GM04504 (cell line): ENCODE measurements at regions not wholly inside any gene's neighbourhood (a gene's known extent, or its start where the extent isn't known, plus 50 kb on each side); places are given as distances from the start of the nearest gene placed in this dataset.
"Not testable (repeated sequence)": the region's sequence is repeated elsewhere in the genome, so short reads cannot be mapped to it uniquely, and the experiment has no call there.

Experiments used
- DNase-seq: peaks from one replicate; pipeline ENCODE4 v3.0.0-alpha.2; 2012; ENCODE audit warnings: low read depth

GRCh38 chr10:64416011-64416410 is 894.8 kb downstream of the REEP3 start:
- DNase-seq, result no peak

DNA sequence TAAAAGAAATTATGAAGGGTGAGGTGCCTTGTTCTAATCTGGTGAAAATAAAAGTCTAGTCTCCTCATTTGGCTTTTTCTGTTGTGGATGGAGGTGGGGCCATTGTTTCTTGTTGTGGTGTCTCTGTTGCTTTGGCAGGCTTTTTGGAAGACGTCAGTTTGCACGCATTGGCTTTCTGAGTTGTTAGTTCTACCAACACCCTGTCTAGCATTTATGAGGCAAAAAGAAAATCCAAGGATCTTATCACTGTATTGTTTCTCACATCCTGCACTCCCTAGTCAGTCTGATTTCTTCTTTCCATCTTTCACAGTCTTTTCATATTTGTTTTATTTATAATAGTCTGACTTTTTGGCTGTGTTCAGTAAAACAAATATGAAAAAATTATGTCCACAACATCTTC is 898.3 kb downstream of the REEP3 start:
- no peak for DNase-seq

GRCh38 chr10:64426745-64427144 is 905.5 kb downstream of the REEP3 start:
- DNase-seq, result no peak

DNA sequence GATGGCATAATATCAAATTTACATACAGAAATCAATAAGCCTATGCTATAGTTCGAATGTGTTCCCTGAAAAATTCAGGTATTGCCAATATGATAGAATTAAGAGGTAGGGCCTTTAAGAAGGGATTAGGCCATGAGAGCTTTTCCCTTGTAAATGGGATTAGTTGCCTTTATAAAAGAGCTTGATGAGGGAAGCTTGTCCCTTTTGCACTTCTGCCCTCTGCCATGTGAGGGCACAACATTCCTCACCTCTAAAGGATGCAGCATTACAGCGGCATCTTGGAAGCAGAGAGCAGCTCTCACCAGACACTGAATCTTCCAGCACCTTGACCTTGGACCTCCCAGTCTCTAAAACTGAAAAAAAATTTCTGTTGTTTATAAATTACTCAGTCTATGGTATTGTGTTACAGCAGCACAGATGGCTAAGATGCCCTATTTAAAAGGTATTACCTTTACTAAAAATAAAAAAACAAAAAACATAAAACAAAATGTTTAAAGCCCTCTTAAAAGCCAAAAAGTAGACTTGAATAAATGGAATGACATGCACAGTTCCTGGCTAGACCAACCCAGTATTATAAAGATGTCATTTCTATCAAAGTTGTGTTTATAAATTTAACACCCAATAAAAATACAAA is 909.6 kb downstream of the REEP3 start:
- peak; percentile 3 for DNase-seq

GRCh38 chr10:64441872-64442271 is 920.7 kb downstream of the REEP3 start:
- DNase-seq, result not testable (repeated sequence)

GRCh38 chr10:64444163-64444562 is 923.0 kb downstream of the REEP3 start:
- DNase-seq, result no peak

GRCh38 chr10:64444564-64444963 is 923.4 kb downstream of the REEP3 start:
- no peak for DNase-seq

DNA sequence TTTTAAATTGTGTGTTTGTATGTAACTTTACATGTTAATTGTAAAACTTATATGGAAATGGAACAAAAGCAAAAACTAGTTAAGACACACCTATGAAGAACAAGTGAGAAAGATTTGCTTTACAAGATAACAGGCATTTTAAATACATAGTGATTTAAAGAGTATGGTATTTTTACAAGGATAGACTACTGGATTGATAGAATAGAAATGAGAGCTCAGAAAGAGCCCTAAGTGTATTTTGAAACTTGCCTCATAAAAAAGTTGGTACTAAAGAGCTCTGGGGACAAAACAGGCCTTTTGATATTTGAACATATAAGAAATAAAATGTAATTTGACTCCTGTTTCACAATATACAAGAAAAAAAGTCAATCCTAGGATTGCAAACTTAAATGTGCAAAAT is 928.4 kb downstream of the REEP3 start:
- DNase-seq, result no peak

DNA sequence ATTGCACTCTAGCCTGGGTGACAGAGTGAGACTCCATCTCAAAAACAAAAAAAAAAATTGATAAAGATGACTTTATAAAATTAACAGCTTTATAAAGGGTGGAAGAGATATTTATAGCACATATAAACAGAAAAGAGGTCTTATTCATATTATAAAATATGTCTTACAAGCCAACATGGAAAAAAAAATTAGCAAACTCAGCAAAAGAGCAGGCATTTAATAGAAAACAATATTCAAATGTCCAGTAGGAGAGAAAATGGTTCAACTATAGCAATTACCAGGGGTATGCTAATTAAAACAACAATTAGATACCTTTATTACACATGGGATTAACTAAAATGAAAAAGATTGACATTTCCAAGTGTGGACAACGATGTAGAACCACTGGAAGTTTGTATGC is 929.1 kb downstream of the REEP3 start:
- no peak for DNase-seq

DNA sequence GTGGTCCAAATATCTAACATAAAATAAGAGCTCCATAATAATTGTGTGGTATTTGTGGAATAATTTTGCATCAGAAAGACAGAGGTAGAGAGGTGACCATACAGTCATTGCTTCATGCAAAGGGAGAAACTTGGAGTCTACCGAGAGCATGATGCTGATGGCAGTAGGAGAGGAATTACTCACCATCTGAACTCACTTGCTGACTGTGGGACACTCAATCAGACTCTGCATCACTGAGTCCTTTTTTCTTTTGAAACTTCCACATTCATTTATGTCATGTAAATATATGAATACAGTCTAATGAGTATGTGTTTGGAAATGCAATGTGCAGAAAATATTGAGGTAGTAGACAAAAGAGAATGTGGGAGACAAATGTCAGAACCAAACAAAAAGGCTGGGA is 933.8 kb downstream of the REEP3 start:
- no peak for DNase-seq

GRCh38 chr10:64458306-64458705 is 937.1 kb downstream of the REEP3 start:
- no peak for DNase-seq

GRCh38 chr10:64463406-64463805 is 942.2 kb downstream of the REEP3 start:
- no peak for DNase-seq

GRCh38 chr10:64465653-64466052 is 944.5 kb downstream of the REEP3 start:
- no peak for DNase-seq

- no peak for DNase-seq
Measured at GRCh38 chr10:64468219-64468618, 947.0 kb downstream of the REEP3 start.

DNA sequence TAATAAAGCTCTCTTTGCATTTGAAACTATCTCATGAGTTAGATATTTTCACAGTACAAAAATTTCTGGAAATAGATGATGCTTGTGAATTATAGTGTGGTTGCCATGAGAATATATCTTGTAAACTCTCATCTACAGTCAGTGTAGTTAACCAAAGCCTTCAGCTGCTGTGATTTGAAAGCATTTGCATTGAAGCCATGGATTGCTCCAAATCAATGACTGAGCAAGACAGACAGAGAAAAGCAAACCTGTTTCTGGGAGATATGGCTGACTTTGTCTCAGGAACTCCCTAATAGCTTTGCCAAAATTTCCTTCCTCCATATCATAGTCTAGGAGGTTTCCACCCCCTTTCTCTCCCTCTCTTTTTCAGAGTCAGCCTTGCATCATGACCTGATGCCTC is 955.3 kb downstream of the REEP3 start:
- DNase-seq, result no peak

GRCh38 chr10:64477791-64478190 is 956.6 kb downstream of the REEP3 start:
- DNase-seq, result no peak

DNA sequence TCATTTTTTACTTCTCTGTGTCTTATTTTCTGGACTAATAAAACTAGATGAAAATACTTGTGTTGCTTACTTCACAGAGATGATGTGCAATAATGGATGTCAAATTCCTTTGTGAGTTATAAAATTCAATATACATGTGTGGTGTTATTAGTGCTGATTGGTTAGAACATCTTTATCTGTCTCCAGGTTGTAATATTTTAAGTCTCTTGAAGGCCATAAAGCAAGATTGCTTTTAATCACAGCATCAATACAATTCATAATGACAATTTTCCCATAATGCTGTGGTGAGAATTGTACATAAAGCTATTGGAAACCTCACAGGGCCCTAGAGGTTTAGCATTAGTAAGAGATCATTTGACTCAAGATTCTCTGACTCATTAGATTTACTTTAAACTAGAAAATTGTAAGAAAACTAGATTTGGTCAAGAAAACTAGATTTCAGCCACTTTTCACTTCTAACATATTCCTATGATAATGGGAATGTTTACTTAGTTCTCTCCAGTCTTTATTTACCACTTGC is 963.7 kb downstream of the REEP3 start:
- no peak for DNase-seq

DNA sequence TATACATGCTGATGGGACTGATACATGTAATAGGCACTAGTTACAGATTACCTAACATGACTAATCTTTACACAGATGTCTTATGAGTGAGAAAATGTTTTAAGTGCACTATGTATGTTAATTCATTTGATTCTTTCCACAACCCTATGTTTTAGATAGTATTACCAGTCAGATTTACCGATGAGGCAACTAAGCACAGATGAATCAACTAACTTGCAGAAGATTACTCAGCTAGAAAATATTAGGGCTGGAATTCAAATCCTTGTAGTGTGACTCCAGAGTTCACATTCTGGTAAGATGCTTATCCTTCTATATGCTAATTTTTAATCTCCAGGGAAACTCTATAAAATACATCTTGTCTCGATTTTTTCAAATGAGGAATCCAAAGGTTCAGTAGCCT is 964.9 kb downstream of the REEP3 start:
- DNase-seq, result peak; percentile 1

- no peak for DNase-seq
Measured at GRCh38 chr10:64486901-64487300, 965.7 kb downstream of the REEP3 start.

GRCh38 chr10:64494901-64495300 is 973.7 kb downstream of the REEP3 start:
- no peak for DNase-seq

GRCh38 chr10:64497306-64497705 is 976.1 kb downstream of the REEP3 start:
- no peak for DNase-seq

DNA sequence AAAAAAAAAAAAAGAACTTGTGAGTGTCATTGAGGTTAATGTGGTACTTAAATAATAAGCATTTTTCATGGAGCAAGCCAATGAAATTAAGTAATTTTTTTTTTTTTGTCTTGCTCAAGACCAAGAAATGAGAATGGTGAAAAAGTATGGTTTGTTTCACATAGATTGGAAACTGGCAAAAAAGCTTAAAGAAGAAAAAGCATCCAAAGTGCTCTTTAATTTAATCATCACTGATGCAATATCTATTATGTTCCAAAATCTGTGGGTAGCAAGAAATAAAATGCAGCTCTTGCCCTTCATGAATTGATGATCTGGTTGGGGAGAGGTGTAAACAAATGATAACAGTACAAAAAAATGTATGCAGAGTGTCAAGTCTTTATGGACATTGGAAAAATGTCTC is 980.6 kb downstream of the REEP3 start:
- DNase-seq, result no peak

- no peak for DNase-seq
Measured at GRCh38 chr10:64502936-64503335, 981.7 kb downstream of the REEP3 start.

GRCh38 chr10:64503429-64503828 is 982.2 kb downstream of the REEP3 start:
- DNase-seq, result no peak
